GM12878 (cell line): ENCODE measurements at regions not wholly inside any gene's neighbourhood (a gene's known extent, or its start where the extent isn't known, plus 50 kb on each side); places are given as distances from the start of the nearest gene placed in this dataset.

ENCODE experiments used
- ATAC-seq: fragments of 200-7000 bp; cut with Tn5 transposase; 3 replicates; pipeline ENCODE4 v1.9.1; 2020; ENCODE audit warnings: mild to moderate bottlenecking, moderate library complexity
- BruUV-seq: library from RNA; stranded (reverse); fragments of 400-500 nt; replicated peaks from 2 replicates; lab custom pipeline; 2021; lab: Mats Ljungman, UMichigan
- CTCF ChIA-PET: fragments of 300-600 bp; sonication (Branson Sonifier 250); formaldehyde crosslinking; extraction: SDS; loops from one replicate; lab custom pipeline; 2021; ENCODE audit warnings: inconsistent platforms; lab: Yijun Ruan, JAX
- POLR2A ChIA-PET: fragments of 350-600 bp; formaldehyde crosslinking; extraction: SDS; loops from one replicate; lab custom pipeline; 2021; ENCODE audit warnings: inconsistent platforms; lab: Charles Lee
- RAD21 ChIA-PET: fragments of 300-600 bp; sonication (Branson Sonifier 250); formaldehyde crosslinking; loops from one replicate; lab custom pipeline; 2023; ENCODE audit warnings: antibody characterized with exemption; ENCODE audit not compliant: unreplicated experiment; lab: Charles Lee
- SMC1A ChIA-PET: fragments of 300-600 bp; sonication (Branson Sonifier 250); formaldehyde crosslinking; loops from one replicate; lab custom pipeline; 2023; ENCODE audit not compliant: unreplicated experiment, uncharacterized antibody; lab: Charles Lee
- DNase-seq: peaks from one replicate; pipeline ENCODE4 v3.0.0-alpha.2; 2011; ENCODE audit warnings: low read depth, low spot score
- FAIRE-seq: peaks from 3 replicates; lab custom pipeline; 2011; peaks lifted over from hg19 to GRCh38; lab: Jason Lieb, UNC
- H2AFZ ChIP-seq: 2 replicates; pipeline ENCODE4 v1.6.0; 2011; ENCODE audit warnings: low read depth, low read length, control low read depth; ENCODE audit not compliant: control insufficient read depth
- H3K27ac ChIP-seq: 2 replicates; pipeline ENCODE4 v1.5.1; 2011; ENCODE audit warnings: control low read depth; ENCODE audit not compliant: control insufficient read depth, insufficient read depth
- H3K27me3 ChIP-seq, 2 experiments: replicated peaks in 1 of 2; 2 replicates each; pipeline versions ENCODE4 v1.6.0 to v1.6.1; 2011; ENCODE audit warnings: low read length in 1 of 2; ENCODE audit not compliant: control insufficient read depth in 2 of 2, insufficient read depth in 2 of 2
- H3K36me3 ChIP-seq, 2 experiments: 2 replicates each; pipeline ENCODE4 v1.5.1; 2011; ENCODE audit warnings: low read length in 1 of 2; ENCODE audit not compliant: control insufficient read depth in 2 of 2, insufficient read depth in 2 of 2
- H3K4me1 ChIP-seq: 2 replicates; pipeline ENCODE4 v1.6.1; 2011; ENCODE audit warnings: mild to moderate bottlenecking, low read length, moderate library complexity, mixed read lengths; ENCODE audit not compliant: control insufficient read depth, insufficient read depth
- H3K4me2 ChIP-seq: 2 replicates; pipeline ENCODE4 v1.6.0; 2011; ENCODE audit warnings: control low read depth; ENCODE audit not compliant: control insufficient read depth, insufficient read depth
- H3K4me3 ChIP-seq: fragments of 200-600 bp; sonication (generic); 2 replicates; pipeline ENCODE4 v1.5.1; 2016
- H3K79me2 ChIP-seq: 2 replicates; pipeline ENCODE4 v1.6.0; 2011; ENCODE audit warnings: low read length; ENCODE audit not compliant: control insufficient read depth, insufficient read depth
- H3K9ac ChIP-seq: 2 replicates; pipeline ENCODE4 v1.8.0; 2011; ENCODE audit warnings: low read length, control low read depth, mixed read lengths; ENCODE audit not compliant: control insufficient read depth, insufficient read depth
- H3K9me3 ChIP-seq: replicated peaks from 3 replicates; pipeline ENCODE4 v1.5.1; 2011; ENCODE audit warnings: mild to moderate bottlenecking, low read length; ENCODE audit not compliant: control insufficient read depth, insufficient read depth
- H4K20me1 ChIP-seq: 2 replicates; pipeline ENCODE4 v1.6.0; 2011; ENCODE audit not compliant: control insufficient read depth, insufficient read depth
- BACH1 ChIP-seq: fragments of 450-650 bp; IDR thresholded peaks from 2 replicates; pipeline ENCODE4 v1.6.1; 2017; ENCODE audit warnings: mild to moderate bottlenecking, borderline replicate concordance
- BCL11A ChIP-seq: IDR thresholded peaks from 2 replicates; pipeline ENCODE4 v1.6.1; 2011; ENCODE audit warnings: low read depth, low read length
- CREB1 ChIP-seq: IDR thresholded peaks from 2 replicates; pipeline ENCODE4 v1.6.1; 2012; ENCODE audit warnings: low read depth, mild to moderate bottlenecking, inconsistent platforms
- E2F8 ChIP-seq: fragments of 450-650 bp; IDR thresholded peaks from 2 replicates; pipeline ENCODE4 v1.6.1; 2018; ENCODE audit warnings: mild to moderate bottlenecking, low read depth, moderate library complexity; ENCODE audit not compliant: partially characterized antibody
- EZH2 ChIP-seq: IDR thresholded peaks from 2 replicates; pipeline ENCODE4 v1.6.1; 2012; ENCODE audit warnings: low read depth, mild to moderate bottlenecking, control low read depth, inconsistent platforms, low read length, borderline replicate concordance; ENCODE audit not compliant: control insufficient read depth
- FOS ChIP-seq: IDR thresholded peaks from 3 replicates; pipeline ENCODE4 v1.6.1; 2011; ENCODE audit warnings: borderline replicate concordance; ENCODE audit not compliant: insufficient read length; ENCODE audit errors: extremely low read depth
- GABPA ChIP-seq: IDR thresholded peaks from 2 replicates; pipeline ENCODE4 v1.6.1; 2014; ENCODE audit warnings: antibody characterized with exemption, low read depth, mild to moderate bottlenecking, inconsistent platforms
- LARP7 ChIP-seq: fragments of 450-650 bp; IDR thresholded peaks from 2 replicates; pipeline ENCODE4 v1.6.1; 2017; ENCODE audit warnings: mild to moderate bottlenecking
- MYC ChIP-seq: IDR thresholded peaks from 2 replicates; pipeline ENCODE4 v1.6.1; 2011; ENCODE audit warnings: mild to moderate bottlenecking, low read length, moderate library complexity, inconsistent platforms; ENCODE audit not compliant: insufficient read depth, insufficient replicate concordance, insufficient read length, severe bottlenecking
- NR2C1 ChIP-seq: fragments of 450-650 bp; IDR thresholded peaks from 2 replicates; pipeline ENCODE4 v1.6.1; 2017; ENCODE audit warnings: antibody characterized with exemption, mild to moderate bottlenecking, moderate library complexity
- NRF1 ChIP-seq: conservative IDR thresholded peaks from 2 replicates; pipeline ENCODE4 v1.6.1; 2011; ENCODE audit warnings: mild to moderate bottlenecking, low read depth, low read length, improper control_type of control experiment
- TCF7 ChIP-seq: IDR thresholded peaks from 2 replicates; pipeline ENCODE4 v1.6.1; 2014; ENCODE audit warnings: antibody characterized with exemption, borderline replicate concordance
- WGBS: methylation state at CpG from one replicate; pipeline ENCODE4 v1.1.6; 2016; ENCODE audit warnings: low lambda C conversion rate; ENCODE audit not compliant: insufficient replicate concordance, insufficient coverage; ENCODE audit errors: missing lambda C conversion rate; 5-methylcytosine and 5-hydroxymethylcytosine counted together
- in situ Hi-C: fragments of 300-500 bp; cut with MboI; formaldehyde crosslinking; loops from 9 replicates; pipeline ENCODE4 v1.14.3; 2018; ENCODE audit warnings: mixed read lengths
- intact Hi-C: fragments of 100-400 bp; cut with micrococcal nuclease; formaldehyde crosslinking; loops from one replicate; pipeline ENCODE4 v1.14.2; 2022; ENCODE audit not compliant: unreplicated experiment
- TF ChIP-seq, protein P1 (sequence below): fragments of 450-650 bp; IDR thresholded peaks from 2 replicates; pipeline ENCODE4 v1.6.1; 2017; ENCODE audit warnings: mild to moderate bottlenecking, moderate library complexity
- TF ChIP-seq, protein P2 (sequence below): fragments of 150-350 bp; IDR thresholded peaks from 2 replicates; pipeline ENCODE4 v1.6.1; 2014; ENCODE audit warnings: mild to moderate bottlenecking, low read depth, low read length

- TF ChIP-seq, protein P1, sequence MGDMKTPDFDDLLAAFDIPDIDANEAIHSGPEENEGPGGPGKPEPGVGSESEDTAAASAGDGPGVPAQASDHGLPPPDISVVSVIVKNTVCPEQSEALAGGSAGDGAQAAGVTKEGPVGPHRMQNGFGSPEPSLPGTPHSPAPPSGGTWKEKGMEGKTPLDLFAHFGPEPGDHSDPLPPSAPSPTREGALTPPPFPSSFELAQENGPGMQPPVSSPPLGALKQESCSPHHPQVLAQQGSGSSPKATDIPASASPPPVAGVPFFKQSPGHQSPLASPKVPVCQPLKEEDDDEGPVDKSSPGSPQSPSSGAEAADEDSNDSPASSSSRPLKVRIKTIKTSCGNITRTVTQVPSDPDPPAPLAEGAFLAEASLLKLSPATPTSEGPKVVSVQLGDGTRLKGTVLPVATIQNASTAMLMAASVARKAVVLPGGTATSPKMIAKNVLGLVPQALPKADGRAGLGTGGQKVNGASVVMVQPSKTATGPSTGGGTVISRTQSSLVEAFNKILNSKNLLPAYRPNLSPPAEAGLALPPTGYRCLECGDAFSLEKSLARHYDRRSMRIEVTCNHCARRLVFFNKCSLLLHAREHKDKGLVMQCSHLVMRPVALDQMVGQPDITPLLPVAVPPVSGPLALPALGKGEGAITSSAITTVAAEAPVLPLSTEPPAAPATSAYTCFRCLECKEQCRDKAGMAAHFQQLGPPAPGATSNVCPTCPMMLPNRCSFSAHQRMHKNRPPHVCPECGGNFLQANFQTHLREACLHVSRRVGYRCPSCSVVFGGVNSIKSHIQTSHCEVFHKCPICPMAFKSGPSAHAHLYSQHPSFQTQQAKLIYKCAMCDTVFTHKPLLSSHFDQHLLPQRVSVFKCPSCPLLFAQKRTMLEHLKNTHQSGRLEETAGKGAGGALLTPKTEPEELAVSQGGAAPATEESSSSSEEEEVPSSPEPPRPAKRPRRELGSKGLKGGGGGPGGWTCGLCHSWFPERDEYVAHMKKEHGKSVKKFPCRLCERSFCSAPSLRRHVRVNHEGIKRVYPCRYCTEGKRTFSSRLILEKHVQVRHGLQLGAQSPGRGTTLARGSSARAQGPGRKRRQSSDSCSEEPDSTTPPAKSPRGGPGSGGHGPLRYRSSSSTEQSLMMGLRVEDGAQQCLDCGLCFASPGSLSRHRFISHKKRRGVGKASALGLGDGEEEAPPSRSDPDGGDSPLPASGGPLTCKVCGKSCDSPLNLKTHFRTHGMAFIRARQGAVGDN: no peak
- TF ChIP-seq, protein P2, sequence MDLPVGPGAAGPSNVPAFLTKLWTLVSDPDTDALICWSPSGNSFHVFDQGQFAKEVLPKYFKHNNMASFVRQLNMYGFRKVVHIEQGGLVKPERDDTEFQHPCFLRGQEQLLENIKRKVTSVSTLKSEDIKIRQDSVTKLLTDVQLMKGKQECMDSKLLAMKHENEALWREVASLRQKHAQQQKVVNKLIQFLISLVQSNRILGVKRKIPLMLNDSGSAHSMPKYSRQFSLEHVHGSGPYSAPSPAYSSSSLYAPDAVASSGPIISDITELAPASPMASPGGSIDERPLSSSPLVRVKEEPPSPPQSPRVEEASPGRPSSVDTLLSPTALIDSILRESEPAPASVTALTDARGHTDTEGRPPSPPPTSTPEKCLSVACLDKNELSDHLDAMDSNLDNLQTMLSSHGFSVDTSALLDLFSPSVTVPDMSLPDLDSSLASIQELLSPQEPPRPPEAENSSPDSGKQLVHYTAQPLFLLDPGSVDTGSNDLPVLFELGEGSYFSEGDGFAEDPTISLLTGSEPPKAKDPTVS: no peak
Measured at GRCh38 chr1:79827446-79827845, 820.9 kb upstream of the ADGRL4 start (continued).

DNA sequence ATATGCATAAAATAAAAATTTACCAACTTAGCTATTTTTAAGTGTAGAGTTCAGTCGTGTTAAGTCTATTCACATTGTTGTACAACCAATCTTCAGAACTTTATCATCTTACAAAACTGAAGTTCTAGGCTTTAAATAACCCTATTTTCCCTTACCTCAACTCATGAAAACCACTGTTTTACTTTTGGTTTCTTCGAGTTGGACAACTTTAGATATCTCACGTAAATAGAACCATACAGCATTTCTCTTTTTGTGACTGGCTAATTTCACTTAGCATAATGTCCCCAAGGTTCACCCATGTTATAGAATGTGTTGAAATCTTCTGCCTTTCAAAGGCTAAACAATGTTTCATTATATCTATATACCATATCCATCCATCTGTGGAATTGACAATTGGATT lies 819.0 kb upstream of the ADGRL4 start:
- FAIRE-seq: no peak
- no peak overlapping the region for H3K4me3 ChIP-seq
- no peak for TF ChIP-seq FOS
- no peak for TF ChIP-seq BCL11A
- no peak for TF ChIP-seq CREB1
- TF ChIP-seq MYC: no peak
- TF ChIP-seq NR2C1: no peak
- TF ChIP-seq GABPA: no peak
- no peak for TF ChIP-seq TCF7
- TF ChIP-seq LARP7: no peak
- TF ChIP-seq EZH2: no peak
- no peak for TF ChIP-seq E2F8
- no peak for TF ChIP-seq BACH1
- no peak for TF ChIP-seq NRF1

More for the DNA sequence above, 819.0 kb upstream of the ADGRL4 start:
- intact Hi-C loops (no loop called here), in situ Hi-C loops (no loop called here)
- ChIA-PET SMC1A (no interaction called here), POLR2A (no interaction called here), CTCF (interaction anchor here (0.8 kb wide), 1 partner anchor 58 kb away, joined by 3 read pairs; no protein-coding TSS in a partner anchor), RAD21 (no interaction called here)
- H3K27me3 ChIP-seq: no peaks in the 10 kb centered on the region
- no peaks in the 10 kb centered on the region for H3K9me3 ChIP-seq
- BruUV-seq: no TSS peak
- ATAC-seq (no peak), DNase-seq (no peak)
- no peak overlapping the region for H3K4me2 ChIP-seq
- no peak overlapping the region for H2AFZ ChIP-seq
- H3K9ac ChIP-seq: no peak overlapping the region
- no peaks in the 10 kb centered on the region for H4K20me1 ChIP-seq
- no peak overlapping the region for H3K27ac ChIP-seq
- 0% methylated on average over 3 of the region's 3 CpGs for WGBS
- no peaks in the 10 kb centered on the region for H3K4me1 ChIP-seq
- no peaks in the 10 kb centered on the region for H3K79me2 ChIP-seq
- no peaks in the 10 kb centered on the region for H3K36me3 ChIP-seq
